H9 (cell line): ENCODE measurements at regions not wholly inside any gene's neighbourhood (a gene's known extent, or its start where the extent isn't known, plus 50 kb on each side); places are given as distances from the start of the nearest gene placed in this dataset.

Source experiments
- DNase-seq: peaks from one replicate; pipeline ENCODE4 v3.0.0-alpha.2; 2017
- H2AFZ ChIP-seq: one replicate; pipeline ENCODE4 v1.6.1; 2013; ENCODE audit warnings: mild to moderate bottlenecking, low read length, control low read depth, moderate library complexity
- H2AK5ac ChIP-seq: 2 replicates; pipeline ENCODE4 v1.6.1; 2013; ENCODE audit warnings: low read length, control low read depth, mixed read lengths; ENCODE audit not compliant: insufficient read length
- H2BK120ac ChIP-seq: one replicate; pipeline ENCODE4 v1.6.1; 2013; ENCODE audit warnings: low read depth, mild to moderate bottlenecking, low read length, control low read depth, inconsistent platforms; ENCODE audit not compliant: poor library complexity, severe bottlenecking
- H2BK12ac ChIP-seq: 2 replicates; pipeline ENCODE4 v1.6.1; 2013; ENCODE audit warnings: low read length, control low read depth, mixed read lengths, low read depth; ENCODE audit not compliant: insufficient read length
- H2BK15ac ChIP-seq: 2 replicates; pipeline ENCODE4 v1.6.1; 2013; ENCODE audit warnings: low read depth, low read length, control low read depth
- H2BK20ac ChIP-seq: one replicate; pipeline ENCODE4 v1.6.1; 2013; ENCODE audit warnings: low read depth, mild to moderate bottlenecking, low read length, control low read depth, inconsistent platforms; ENCODE audit not compliant: poor library complexity, severe bottlenecking
- H2BK5ac ChIP-seq: 2 replicates; pipeline ENCODE4 v1.6.1; 2013; ENCODE audit warnings: low read length, control low read depth, mixed read lengths; ENCODE audit not compliant: insufficient read length
- H3K14ac ChIP-seq: 2 replicates; pipeline ENCODE4 v1.6.1; 2013; ENCODE audit warnings: low read length, control low read depth; ENCODE audit not compliant: insufficient read depth
- H3K18ac ChIP-seq: 2 replicates; pipeline ENCODE4 v1.6.1; 2013; ENCODE audit warnings: low read depth, mild to moderate bottlenecking, mixed read lengths, low read length, control low read depth; ENCODE audit not compliant: insufficient read length
- H3K23ac ChIP-seq: 2 replicates; pipeline ENCODE4 v1.6.1; 2013; ENCODE audit warnings: low read length, control low read depth, mixed read lengths, low read depth; ENCODE audit not compliant: insufficient read length
- H3K23me2 ChIP-seq: 2 replicates; pipeline ENCODE4 v1.6.1; 2013; ENCODE audit warnings: low read depth, mild to moderate bottlenecking, mixed read lengths, low read length, control low read depth; ENCODE audit not compliant: insufficient read length, poor library complexity, severe bottlenecking
- H3K27ac ChIP-seq: 2 replicates; pipeline ENCODE4 v1.5.1; 2013; ENCODE audit warnings: low read length, control low read depth, mixed read lengths, low read depth; ENCODE audit not compliant: insufficient read length
- H3K27me3 ChIP-seq: 2 replicates; pipeline ENCODE4 v1.6.1; 2013; ENCODE audit warnings: low read length, control low read depth, inconsistent platforms; ENCODE audit not compliant: insufficient read depth
- H3K4ac ChIP-seq: 2 replicates; pipeline ENCODE4 v1.6.1; 2013; ENCODE audit warnings: low read depth, mild to moderate bottlenecking, control low read depth, inconsistent platforms, low read length, moderate library complexity
- H3K4me1 ChIP-seq: 2 replicates; pipeline ENCODE4 v1.6.1; 2013; ENCODE audit warnings: low read length, control low read depth, inconsistent platforms; ENCODE audit not compliant: insufficient read depth
- H3K4me2 ChIP-seq: 2 replicates; pipeline ENCODE4 v1.6.1; 2013; ENCODE audit warnings: low read length, control low read depth, mixed read lengths; ENCODE audit not compliant: insufficient read length, insufficient read depth
- H3K56ac ChIP-seq: 2 replicates; pipeline ENCODE4 v1.6.1; 2013; ENCODE audit warnings: low read depth, mild to moderate bottlenecking, mixed read lengths, low read length, control low read depth; ENCODE audit not compliant: insufficient read length
- H3K79me1 ChIP-seq: 2 replicates; pipeline ENCODE4 v1.6.1; 2013; ENCODE audit warnings: low read depth, mild to moderate bottlenecking, moderate library complexity, low read length, control low read depth, inconsistent platforms; ENCODE audit not compliant: insufficient read depth, poor library complexity, severe bottlenecking
- H3K79me2 ChIP-seq: 2 replicates; pipeline ENCODE4 v1.6.1; 2013; ENCODE audit warnings: low read length, control low read depth, inconsistent platforms; ENCODE audit not compliant: insufficient read depth
- H3K9ac ChIP-seq: 2 replicates; pipeline ENCODE4 v1.6.1; 2013; ENCODE audit warnings: low read length, control low read depth, mixed read lengths; ENCODE audit not compliant: insufficient read length; ENCODE audit errors: extremely low read depth
- H3K9me3 ChIP-seq: one replicate; pipeline ENCODE4 v1.6.1; 2013; ENCODE audit warnings: low read depth, low read length, inconsistent platforms; ENCODE audit not compliant: control insufficient read depth
- H3T11ph ChIP-seq: one replicate; pipeline ENCODE4 v1.6.1; 2013; ENCODE audit warnings: mild to moderate bottlenecking, low read length, control low read depth, inconsistent platforms
- H4K20me1 ChIP-seq: one replicate; pipeline ENCODE4 v1.6.1; 2013; ENCODE audit not compliant: control insufficient read depth, insufficient read length, insufficient read depth
- H4K5ac ChIP-seq: 2 replicates; pipeline ENCODE4 v1.6.1; 2013; ENCODE audit warnings: low read depth, mild to moderate bottlenecking, mixed read lengths, low read length, control low read depth; ENCODE audit not compliant: insufficient read length
- H4K8ac ChIP-seq: replicated peaks from 2 replicates; pipeline ENCODE4 v1.6.1; 2013; ENCODE audit warnings: low read length, control low read depth, mixed read lengths, low read depth; ENCODE audit not compliant: insufficient read length
- H4K91ac ChIP-seq: 2 replicates; pipeline ENCODE4 v1.6.1; 2013; ENCODE audit warnings: low read depth, mild to moderate bottlenecking, moderate library complexity, mixed read lengths, low read length, control low read depth; ENCODE audit not compliant: insufficient read length
- H3K27ac Mint-ChIP-seq, 3 experiments: 2 replicates in 2 of 3; 3 replicates in 1 of 3; pipeline ENCODE4 v1.8.0; 2020 to 2021; ENCODE audit warnings: mixed read lengths in 3 of 3, mild to moderate bottlenecking in 1 of 3, moderate library complexity in 1 of 3
- H3K27me3 Mint-ChIP-seq: 2 replicates; pipeline ENCODE4 v1.8.0; 2021; ENCODE audit warnings: low read depth, mild to moderate bottlenecking, moderate library complexity, mixed read lengths
- H3K36me3 Mint-ChIP-seq, 3 experiments: 2 replicates in 2 of 3; 3 replicates in 1 of 3; pipeline ENCODE4 v1.8.0; 2020 to 2021; ENCODE audit warnings: low read depth in 3 of 3, mixed read lengths in 3 of 3; ENCODE audit not compliant: insufficient read depth in 1 of 3
- H3K4me1 Mint-ChIP-seq, 2 experiments: 2 replicates each; pipeline ENCODE4 v1.8.0; 2020; ENCODE audit warnings: mixed read lengths in 2 of 2
- H3K4me3 Mint-ChIP-seq, 2 experiments: 2 replicates in 1 of 2; 3 replicates in 1 of 2; pipeline ENCODE4 v1.8.0; 2020 to 2021; ENCODE audit warnings: mild to moderate bottlenecking in 2 of 2, mixed read lengths in 2 of 2, moderate library complexity in 1 of 2
- H3K9me3 Mint-ChIP-seq, 2 experiments: 2 replicates in 1 of 2; 3 replicates in 1 of 2; pipeline ENCODE4 v1.8.0; 2020; ENCODE audit warnings: mild to moderate bottlenecking in 2 of 2, mixed read lengths in 2 of 2, moderate library complexity in 1 of 2
- WGBS: extraction: QIAGEN DNeasy Blood & Tissue Kit; methylation state at CpG from one replicate; pipeline ENCODE4 v1.1.7; 2013; ENCODE audit warnings: missing lambda C conversion rate, low lambda C conversion rate, mixed read lengths; ENCODE audit not compliant: insufficient read length; ENCODE audit errors: extremely low coverage; 5-methylcytosine and 5-hydroxymethylcytosine counted together
- TF ChIP-seq, protein P1 (sequence below): fragments of 200-600 bp; sonication (generic); conservative IDR thresholded peaks from 3 replicates; pipeline ENCODE4 v1.8.0; 2021; ENCODE audit warnings: antibody characterized with exemption, mild to moderate bottlenecking

- H3K27me3 Mint-ChIP-seq: peaks cover 4% of the 10 kb centered on the region; the same call in 1 of the 2 replicates
- WGBS: no CpG with 5 or more reads among the region's 1 CpG
- no peak overlapping the region for H4K5ac ChIP-seq
- H2BK5ac ChIP-seq: no peak overlapping the region
- H3K14ac ChIP-seq: no peak overlapping the region
- no peak overlapping the region for H2BK12ac ChIP-seq
- H3K36me3 Mint-ChIP-seq: 0 out of 7 replicates have a peak, but pooled peaks cover 0 to 1% (median 0%) of the 10 kb centered on the region in 3 experiments
- H2AK5ac ChIP-seq: no peak overlapping the region
- H3K27me3 ChIP-seq: no peaks in the 10 kb centered on the region
- no peaks in the 10 kb centered on the region for H3K9me3 ChIP-seq
- H3K9ac ChIP-seq: no peak overlapping the region
- no peak overlapping the region for H3K4me3 Mint-ChIP-seq
- no peak overlapping the region for H3K4me2 ChIP-seq
- H3K9me3 Mint-ChIP-seq: no peaks in the 10 kb centered on the region
- H3K27ac Mint-ChIP-seq: no peak overlapping the region
- H4K91ac ChIP-seq: no peak overlapping the region
- H2BK15ac ChIP-seq: no peak overlapping the region
- no peak overlapping the region for H2BK120ac ChIP-seq
- H2AFZ ChIP-seq: no peak overlapping the region
- no peak overlapping the region for H3K27ac ChIP-seq
- no peaks in the 10 kb centered on the region for H4K20me1 ChIP-seq
- H3K56ac ChIP-seq: no peak overlapping the region
- TF ChIP-seq, protein P1, sequence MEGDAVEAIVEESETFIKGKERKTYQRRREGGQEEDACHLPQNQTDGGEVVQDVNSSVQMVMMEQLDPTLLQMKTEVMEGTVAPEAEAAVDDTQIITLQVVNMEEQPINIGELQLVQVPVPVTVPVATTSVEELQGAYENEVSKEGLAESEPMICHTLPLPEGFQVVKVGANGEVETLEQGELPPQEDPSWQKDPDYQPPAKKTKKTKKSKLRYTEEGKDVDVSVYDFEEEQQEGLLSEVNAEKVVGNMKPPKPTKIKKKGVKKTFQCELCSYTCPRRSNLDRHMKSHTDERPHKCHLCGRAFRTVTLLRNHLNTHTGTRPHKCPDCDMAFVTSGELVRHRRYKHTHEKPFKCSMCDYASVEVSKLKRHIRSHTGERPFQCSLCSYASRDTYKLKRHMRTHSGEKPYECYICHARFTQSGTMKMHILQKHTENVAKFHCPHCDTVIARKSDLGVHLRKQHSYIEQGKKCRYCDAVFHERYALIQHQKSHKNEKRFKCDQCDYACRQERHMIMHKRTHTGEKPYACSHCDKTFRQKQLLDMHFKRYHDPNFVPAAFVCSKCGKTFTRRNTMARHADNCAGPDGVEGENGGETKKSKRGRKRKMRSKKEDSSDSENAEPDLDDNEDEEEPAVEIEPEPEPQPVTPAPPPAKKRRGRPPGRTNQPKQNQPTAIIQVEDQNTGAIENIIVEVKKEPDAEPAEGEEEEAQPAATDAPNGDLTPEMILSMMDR: no peak
- H4K8ac ChIP-seq: no peak overlapping the region
- H2BK20ac ChIP-seq: no peak overlapping the region
- no peak overlapping the region for H3K18ac ChIP-seq
- no peak overlapping the region for H3K23ac ChIP-seq
- H3K79me2 ChIP-seq: no peaks in the 10 kb centered on the region
- no peaks in the 10 kb centered on the region; the same call in 1 of the 2 replicates for H3K4me1 ChIP-seq
- no peak overlapping the region for H3T11ph ChIP-seq
- no peaks in the 10 kb centered on the region for H3K23me2 ChIP-seq
- no peaks in the 10 kb centered on the region for H3K79me1 ChIP-seq
- no peak for DNase-seq
- H3K4me1 Mint-ChIP-seq: peaks cover 13 to 14% of the 10 kb centered on the region in 2 experiments
- H3K4ac ChIP-seq: no peak overlapping the region
Observed at GRCh38 chr13:78753435-78753834, 94.5 kb upstream of the OBI1 start.
